ENCODE measurements at regions not wholly inside any gene's neighbourhood (a gene's known extent, or its start where the extent isn't known, plus 50 kb on each side); places are given as distances from the start of the nearest gene placed in this dataset.
"Not testable (repeated sequence)": the region's sequence is repeated elsewhere in the genome, so short reads cannot be mapped to it uniquely, and the experiment has no call there.

DNA sequence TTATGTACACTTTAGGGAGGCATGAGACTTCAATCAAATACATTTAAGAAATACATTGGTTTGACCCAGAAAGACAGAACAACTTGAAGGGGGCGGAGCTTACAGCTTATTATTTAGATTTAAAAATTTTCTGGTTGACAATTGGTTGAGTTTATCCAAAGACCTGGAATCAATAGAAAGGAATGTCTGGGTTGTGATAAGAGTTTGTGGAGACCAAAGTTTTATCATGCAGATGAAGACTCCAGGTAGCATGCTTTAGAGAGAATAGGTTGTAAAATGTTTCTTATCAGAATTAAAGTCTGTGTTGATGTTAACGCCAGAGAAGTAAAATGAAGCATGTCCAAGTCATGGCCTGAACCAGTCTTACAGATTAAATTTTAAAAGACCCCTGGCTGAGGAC is 757.8 kb upstream of the ADGRB3 start:
- no peak for DNase-seq
- in situ Hi-C loops (cut with MboI; ENCODE audit: low pct_unique_long_range_greater_than_20kb, low sequenced_read_pairs): no loop called here

DNA sequence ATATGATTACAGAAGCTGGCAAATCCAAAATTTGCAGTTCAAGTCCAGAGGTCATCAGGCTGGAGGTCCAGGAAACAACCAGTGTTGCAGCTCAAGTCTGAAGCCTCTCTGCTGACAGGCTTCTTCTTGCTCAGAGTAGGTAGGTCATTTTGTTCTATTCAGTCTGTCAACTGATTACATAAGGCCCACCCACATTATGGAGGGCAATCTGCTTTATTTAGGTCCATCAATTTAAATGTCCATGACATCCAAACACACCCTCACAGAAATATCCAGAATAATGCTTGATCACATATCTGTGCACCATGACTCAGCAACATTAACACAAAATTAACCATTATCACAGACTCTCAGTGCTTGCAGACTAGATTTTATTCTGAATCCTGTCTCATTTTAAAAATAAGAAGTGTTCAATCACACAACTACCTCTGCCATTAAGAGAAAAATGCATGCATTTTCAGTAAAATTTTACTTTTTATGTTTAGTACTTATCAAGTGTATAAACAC is 759.2 kb upstream of the ADGRB3 start:
- in situ Hi-C loops (cut with MboI; ENCODE audit: low pct_unique_long_range_greater_than_20kb, low sequenced_read_pairs): no loop called here
- no peak for DNase-seq

DNA sequence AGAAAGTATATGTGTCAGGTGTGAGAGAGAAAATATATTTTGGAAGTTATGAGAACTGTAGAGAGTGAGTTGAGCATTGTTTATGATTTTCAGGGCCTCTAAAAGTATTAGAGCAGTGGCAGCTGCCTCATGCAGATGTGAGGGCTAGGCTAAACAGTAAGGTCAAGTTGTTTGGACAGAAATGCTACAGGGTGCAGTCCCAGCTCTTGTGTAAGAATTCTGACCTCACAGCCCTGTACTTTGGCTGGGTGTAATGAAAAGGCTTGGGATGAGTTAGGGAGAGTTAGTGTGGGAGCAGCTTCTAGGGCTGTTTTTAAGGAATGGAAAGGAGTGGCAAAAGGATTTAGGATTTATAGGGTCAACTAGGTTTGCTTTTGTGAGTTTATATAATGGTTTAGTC is 764.8 kb upstream of the ADGRB3 start:
- DNase-seq: no peak
- in situ Hi-C loops (cut with MboI; ENCODE audit: low pct_unique_long_range_greater_than_20kb, low sequenced_read_pairs): no loop called here

DNA sequence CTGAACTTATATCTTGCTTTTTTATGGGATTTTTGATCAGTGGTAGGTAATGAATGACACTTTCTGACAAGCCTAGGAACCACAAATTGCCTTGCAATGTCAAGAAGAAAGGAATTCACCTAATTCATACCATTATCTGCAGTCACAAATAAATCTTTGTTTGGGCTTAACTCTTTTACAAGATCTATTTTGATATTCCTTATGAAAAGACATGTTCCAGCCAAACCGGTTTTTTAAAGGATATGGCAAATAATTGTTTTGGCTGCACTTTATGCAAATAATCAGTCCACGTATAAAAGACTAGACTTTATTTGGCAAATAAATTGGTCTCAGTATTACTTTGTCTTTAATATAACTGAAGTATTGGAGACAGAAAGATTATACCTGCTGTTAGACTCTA is 771.7 kb upstream of the ADGRB3 start:
- in situ Hi-C loops (cut with MboI; ENCODE audit: low pct_unique_long_range_greater_than_20kb, low sequenced_read_pairs): no loop called here
- no peak for DNase-seq

DNA sequence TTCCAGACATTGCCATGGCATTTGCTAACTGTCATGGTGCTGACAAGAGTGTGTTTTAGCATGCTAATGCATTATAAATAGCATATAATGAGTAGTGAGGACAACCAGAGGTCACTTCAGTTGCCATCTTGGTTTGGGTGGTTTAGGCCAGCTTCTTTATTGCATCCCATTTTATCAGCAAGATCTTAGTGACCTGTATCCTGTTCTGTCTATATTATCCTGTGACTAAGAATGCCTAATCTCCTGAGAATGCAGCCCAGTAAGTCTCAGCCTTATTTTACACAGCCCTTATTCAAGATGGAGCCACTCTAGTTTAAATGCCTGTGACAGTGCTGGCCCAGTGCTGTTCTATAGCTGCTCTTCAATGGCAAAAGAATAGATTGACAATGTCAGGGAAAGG is 781.0 kb upstream of the ADGRB3 start:
- DNase-seq: no peak
- in situ Hi-C loops (cut with MboI; ENCODE audit: low pct_unique_long_range_greater_than_20kb, low sequenced_read_pairs): no loop called here

DNA sequence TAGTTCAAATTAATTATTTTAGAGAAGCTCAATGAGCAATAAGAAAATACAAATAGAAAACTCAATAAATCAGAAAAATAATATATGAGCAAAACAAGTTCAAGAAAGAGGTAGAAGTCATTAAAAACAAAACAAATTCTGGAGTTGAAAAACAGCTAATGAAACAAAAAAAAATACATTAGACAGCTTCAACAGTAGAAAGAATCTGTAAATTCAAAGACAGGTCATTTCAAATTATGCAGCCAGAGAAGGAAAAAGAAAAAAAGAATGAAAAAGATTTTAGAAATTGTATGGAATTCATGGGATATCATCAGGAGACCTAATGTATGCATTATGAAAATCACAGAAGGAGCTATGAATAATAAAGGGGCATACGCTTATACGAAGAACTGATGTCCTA is 795.3 kb upstream of the ADGRB3 start:
- no peak for DNase-seq
- in situ Hi-C loops (cut with MboI; ENCODE audit: low pct_unique_long_range_greater_than_20kb, low sequenced_read_pairs): no loop called here

DNA sequence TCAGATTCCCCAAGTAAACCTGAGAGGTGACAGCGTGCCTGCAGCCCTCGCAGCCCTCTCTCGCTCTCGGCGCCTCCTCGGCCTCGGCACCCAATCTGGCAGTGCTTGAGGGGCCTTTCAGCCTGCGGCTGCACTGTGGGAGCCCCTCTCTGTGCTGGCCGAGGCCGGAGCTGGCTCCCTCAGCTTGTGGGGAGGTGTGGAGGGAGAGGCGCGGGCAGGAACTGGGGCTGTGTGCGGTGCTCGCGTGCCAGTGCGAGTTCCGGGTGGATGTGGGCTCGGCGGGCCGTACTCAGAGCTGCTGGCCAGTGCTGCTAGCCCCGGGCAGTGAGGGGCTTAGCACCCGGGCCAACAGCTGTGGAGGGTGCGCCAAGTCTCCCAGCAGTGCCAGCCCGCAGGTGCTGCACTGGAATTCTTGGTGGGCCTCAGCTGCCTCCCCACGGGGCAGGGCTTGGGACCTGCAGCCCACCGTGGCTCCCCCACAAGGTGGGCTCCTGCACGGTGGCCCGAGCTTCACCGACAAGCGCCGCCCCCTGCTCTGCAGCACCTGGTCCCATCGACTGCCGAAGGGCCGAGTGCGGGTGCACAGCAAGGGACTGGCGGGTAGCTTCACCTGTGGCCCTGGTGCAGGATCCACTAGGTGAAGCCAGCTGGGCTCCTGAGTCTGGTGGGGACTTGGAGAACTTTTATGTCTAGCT is 809.7 kb upstream of the ADGRB3 start:
- no peak for DNase-seq
- in situ Hi-C loops (cut with MboI; ENCODE audit: low pct_unique_long_range_greater_than_20kb, low sequenced_read_pairs): no loop called here

DNA sequence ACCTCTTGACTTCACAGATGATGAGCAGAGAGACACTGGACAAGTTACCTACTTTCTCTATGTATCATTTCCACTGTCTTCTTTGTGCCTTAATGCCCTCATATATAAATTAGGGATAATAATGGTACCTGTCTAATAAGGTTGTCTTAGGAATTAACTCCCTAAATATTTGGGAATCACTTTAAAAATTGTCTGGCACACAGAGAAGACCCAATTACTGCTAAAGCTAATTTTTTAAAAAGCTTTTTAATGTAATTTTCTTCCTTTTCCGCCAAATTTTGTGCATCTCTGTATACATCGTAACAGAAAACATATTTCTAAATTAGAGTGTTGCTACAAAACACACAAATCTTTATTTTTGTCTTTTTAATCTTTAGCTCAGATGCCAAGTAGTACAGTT is 816.8 kb upstream of the ADGRB3 start:
- in situ Hi-C loops (cut with MboI; ENCODE audit: low pct_unique_long_range_greater_than_20kb, low sequenced_read_pairs): no loop called here
- DNase-seq: no peak

DNA sequence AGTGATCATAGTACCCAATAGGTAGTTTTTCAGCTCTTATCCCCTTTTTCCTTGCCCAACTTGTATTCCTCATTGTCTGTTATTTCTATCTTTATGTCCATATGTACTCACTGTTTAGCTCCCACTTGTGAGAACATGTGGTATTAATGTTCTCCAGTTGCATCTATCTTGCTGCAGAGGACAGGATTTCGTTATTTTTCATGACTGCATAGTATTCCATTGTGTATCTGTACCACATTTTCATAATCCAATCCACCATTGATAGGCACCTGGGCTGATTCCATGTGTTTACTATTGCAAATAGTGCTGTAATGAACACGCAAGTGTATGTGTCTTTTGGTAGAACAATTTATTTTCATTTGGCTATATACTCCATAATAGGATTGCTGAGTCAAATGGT is 819.5 kb upstream of the ADGRB3 start:
- no peak for DNase-seq
- in situ Hi-C loops (cut with MboI; ENCODE audit: low pct_unique_long_range_greater_than_20kb, low sequenced_read_pairs): no loop called here

DNA sequence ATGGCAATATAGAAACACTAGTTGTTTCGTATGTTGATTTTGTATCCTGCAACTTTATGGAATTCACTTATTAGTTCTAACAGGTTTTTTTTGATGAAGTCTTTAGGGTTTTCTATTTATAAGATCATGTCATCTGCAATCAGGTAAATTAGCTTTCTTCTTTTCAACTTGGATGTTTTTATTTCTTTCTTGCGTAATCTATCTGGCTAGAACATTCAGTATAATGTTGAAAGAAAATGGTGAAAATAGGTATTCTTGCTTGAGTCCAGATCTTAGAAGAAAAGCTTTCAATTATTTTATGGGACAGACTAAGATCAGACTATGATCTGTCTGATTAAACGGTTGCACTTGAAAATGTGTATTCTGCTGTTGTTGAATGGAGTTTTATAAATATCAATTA is 820.8 kb upstream of the ADGRB3 start:
- in situ Hi-C loops (cut with MboI; ENCODE audit: low pct_unique_long_range_greater_than_20kb, low sequenced_read_pairs): no loop called here
- DNase-seq: no peak

DNA sequence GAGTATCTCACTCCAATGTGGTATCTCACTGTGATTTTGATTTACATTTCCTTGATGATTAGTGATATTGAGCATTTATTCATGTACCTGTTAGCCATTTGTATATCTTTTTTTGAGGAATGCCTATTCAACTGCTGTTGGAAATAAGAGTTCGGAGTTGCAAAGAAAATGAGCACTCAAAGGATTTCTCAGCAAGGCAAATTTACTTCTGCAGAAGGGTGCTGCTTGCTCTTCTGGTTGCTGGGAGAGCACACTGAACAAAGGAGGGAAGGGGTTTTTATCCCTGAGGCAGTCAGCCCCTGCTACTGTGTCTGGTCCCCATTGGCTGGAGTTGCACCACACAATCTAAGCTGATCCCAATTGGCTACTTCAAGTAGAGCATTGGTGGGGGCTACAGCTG is 822.4 kb upstream of the ADGRB3 start:
- in situ Hi-C loops (cut with MboI; ENCODE audit: low pct_unique_long_range_greater_than_20kb, low sequenced_read_pairs): no loop called here
- DNase-seq: no peak

DNA sequence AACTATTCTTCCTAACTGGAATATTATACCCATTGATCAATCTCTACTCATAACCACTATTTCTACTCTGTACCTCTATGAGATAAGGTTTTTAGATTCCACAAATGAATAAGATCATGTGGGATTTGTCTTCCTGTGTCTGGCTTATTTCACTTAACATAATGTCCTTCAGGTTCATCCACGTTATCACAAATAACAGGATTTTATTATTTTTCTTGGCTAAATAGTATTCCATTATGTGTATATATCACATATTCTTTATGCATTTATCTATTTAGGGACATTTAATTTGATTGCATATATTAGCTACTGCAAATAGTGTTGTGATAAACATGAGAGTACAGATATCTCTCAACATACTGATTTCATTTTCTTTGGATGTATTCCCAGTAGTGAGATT is 823.0 kb upstream of the ADGRB3 start:
- DNase-seq: no peak
- in situ Hi-C loops (cut with MboI; ENCODE audit: low pct_unique_long_range_greater_than_20kb, low sequenced_read_pairs): no loop called here

DNA sequence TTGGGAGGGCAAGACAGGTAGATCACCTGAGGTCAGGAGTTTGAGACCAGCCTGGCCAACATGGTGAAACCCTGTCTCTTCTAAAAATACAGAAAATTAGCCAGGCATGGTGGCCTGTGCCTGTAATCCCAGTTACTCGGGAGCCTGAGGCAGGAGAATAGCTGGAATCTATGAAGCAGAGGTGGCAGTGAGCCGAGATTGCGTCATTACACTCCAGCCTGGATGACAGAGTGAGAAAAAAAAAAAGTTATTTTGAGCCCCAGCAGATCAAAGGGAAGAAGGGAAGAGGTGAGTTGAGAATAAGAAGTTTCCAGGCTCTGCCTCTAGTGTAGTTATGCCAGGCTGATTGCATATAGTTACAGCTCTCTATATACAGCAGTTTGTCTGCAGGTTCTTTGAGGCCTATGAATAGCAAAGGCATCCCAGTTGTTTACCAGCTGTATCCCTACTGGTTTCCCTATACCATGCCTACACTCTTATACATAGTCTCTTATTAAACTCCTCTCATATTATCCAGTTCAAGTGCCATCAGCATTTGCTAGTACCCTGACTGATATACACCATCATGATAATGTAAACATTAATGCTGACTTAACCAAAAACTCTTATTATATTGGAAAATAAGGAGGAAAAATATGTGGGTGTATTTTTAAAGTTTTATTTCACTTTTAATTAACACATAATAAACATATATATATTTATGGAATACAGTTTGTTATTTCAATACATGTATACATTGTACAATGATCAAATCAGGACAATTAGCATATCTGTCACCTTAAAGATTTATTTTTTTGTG is 823.6 kb upstream of the ADGRB3 start:
- DNase-seq: no peak
- in situ Hi-C loops (cut with MboI; ENCODE audit: low pct_unique_long_range_greater_than_20kb, low sequenced_read_pairs): no loop called here

DNA sequence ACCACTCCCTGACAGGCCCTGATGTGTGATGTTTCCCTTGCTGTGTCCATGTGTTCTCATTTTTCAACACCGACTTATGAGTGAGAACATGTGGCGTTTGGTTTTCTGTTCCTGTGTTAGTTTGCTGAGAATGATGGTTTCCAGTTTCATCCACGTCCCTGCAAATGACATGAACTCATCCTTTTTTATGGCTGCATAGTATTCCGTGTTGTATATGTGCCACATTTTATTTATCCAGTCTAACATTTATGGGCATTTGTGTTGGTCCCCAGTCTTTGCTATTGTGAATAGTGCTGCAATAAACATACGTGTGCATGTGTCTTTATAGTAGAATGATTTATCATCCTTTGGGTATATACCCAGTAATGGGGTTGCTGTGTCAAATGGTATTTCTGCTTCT is 830.3 kb upstream of the ADGRB3 start:
- DNase-seq; in situ Hi-C loops (cut with MboI; ENCODE audit: low pct_unique_long_range_greater_than_20kb, low sequenced_read_pairs): not testable (repeated sequence)

DNA sequence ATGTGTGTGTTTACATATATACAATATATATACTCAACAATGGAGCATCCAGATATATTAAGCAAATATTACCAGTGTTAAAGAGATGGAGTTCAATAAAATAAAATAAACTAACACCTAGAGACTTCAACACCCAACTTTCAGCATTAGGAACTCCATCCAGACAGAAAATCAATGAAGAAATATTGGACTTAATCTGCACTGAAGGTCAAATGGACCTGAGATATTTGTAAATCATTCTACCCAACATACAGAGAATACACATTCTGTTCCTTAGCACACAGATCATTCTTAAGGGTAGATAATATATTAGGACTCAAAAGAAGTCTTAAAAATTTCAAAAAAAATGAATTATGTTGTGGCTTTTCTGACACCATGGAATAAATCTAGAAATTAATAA is 832.3 kb upstream of the ADGRB3 start:
- in situ Hi-C loops (cut with MboI; ENCODE audit: low pct_unique_long_range_greater_than_20kb, low sequenced_read_pairs): no loop called here
- peak; percentile 33 for DNase-seq

DNA sequence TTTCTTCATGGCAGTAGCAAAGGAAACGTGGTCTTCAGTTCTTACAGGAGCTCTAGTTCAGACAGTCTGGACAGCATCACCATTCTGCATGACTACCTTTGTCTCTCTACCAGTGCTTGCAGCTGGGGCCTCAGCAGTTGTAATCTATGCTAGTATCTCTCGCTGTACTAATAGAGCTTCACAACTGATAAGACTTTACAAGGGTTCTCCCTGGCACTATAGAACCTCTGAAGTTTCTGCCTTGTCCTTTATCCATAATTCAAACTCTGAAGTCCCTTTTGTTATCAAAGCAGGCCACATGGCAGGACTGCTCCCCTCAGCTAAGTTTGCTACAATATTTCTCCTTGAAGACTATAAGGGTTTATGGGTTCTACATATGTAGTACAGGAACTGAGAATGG is 842.1 kb upstream of the ADGRB3 start:
- in situ Hi-C loops (cut with MboI; ENCODE audit: low pct_unique_long_range_greater_than_20kb, low sequenced_read_pairs): no loop called here
- no peak for DNase-seq

DNA sequence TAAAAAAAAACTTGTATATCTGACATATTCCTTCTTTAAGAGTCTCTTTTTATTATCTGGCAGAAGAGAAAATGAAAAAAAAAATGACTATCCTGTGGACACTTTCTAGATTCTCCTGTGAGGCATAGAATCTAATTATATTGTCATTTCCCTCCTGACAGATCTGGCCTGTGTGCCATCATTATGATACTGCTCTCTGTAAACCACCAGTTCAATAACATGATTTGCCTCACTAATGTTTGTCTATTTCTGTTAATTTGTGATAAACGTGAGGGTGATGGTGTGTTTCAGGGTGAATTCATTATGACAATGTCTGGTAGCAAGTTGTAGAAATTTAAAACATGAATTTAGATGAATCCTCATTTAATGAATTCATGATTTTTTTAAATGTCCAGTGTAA is 844.5 kb upstream of the ADGRB3 start:
- no peak for DNase-seq
- in situ Hi-C loops (cut with MboI; ENCODE audit: low pct_unique_long_range_greater_than_20kb, low sequenced_read_pairs): no loop called here

DNA sequence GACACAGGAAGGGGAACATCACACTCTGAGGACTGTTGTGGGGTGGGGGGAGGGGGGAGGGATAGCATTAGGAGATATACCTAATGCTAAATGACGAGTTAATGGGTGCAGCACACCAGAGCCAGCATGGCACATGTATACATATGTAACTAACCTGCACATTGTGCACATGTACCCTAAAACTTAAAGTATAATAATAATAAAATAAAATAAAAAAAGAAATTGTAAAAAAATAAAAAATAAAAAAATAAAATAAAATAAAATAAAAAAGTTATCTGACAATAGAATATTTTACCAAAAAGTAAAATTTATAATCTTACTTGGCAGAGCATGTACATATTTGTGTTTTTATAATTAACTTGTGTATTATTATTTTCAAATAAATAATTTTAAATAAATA is 848.0 kb upstream of the ADGRB3 start:
- DNase-seq; in situ Hi-C loops (cut with MboI; ENCODE audit: low pct_unique_long_range_greater_than_20kb, low sequenced_read_pairs): not testable (repeated sequence)

DNA sequence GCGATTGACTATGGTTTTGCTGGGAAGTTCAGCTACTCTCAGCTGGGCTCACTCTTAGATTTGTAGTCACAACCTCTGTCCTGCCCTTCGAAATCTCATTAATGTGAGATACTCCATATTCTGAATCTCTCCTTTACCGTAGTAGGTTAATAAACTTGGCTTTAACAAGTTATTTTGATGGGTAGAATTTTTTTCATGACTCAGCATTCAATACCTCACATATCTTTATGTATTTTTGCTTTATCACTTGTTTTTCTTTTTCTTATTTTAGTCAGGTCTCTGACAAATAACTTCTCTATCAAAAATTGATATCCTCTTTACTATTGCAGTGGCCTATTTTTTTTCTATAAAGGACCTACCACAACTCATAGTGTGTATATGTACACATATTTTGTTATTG is 855.2 kb upstream of the ADGRB3 start:
- in situ Hi-C loops (cut with MboI; ENCODE audit: low pct_unique_long_range_greater_than_20kb, low sequenced_read_pairs): no loop called here

DNA sequence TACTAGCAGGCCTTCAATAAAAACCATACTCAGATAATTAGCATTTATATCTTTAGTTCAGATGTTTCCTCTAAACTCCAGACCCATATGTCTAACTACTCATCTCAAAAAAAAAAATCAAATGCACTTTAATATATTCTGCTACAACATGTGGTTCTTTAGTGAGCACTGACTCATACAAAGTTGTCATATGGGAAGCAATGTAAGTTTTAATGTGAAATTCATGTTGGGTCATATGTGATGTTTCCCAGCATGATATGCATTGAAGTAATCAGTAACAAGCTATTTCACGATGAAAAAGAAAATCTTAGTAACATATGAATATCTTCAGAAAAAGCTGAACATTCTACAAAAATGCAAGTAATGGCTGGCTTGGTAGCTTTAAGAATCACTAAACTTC is 859.7 kb upstream of the ADGRB3 start:
- DNase-seq: no peak
- in situ Hi-C loops (cut with MboI; ENCODE audit: low pct_unique_long_range_greater_than_20kb, low sequenced_read_pairs): no loop called here

More for the DNA sequence above, 855.2 kb upstream of the ADGRB3 start:
- no peak for DNase-seq

DNA sequence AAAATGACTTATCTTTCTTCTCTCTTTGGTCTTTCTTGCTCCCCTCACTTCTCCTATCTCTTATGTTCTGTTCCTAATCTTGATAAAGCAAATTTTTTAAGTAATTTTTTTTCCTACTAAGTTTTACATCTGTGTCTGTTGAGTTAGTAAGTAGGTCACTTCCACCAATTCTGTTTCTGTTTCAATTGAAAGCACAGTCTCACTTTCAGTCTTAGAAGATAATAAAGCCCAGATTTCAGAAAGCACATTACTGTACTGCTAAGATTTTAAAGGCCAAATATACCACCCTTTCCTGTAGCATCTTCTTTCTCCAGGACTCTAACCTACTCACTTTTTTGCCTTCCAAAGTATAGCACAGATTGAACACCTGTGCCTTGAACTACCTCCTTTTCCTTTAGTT is 866.1 kb upstream of the ADGRB3 start:
- in situ Hi-C loops (cut with MboI; ENCODE audit: low pct_unique_long_range_greater_than_20kb, low sequenced_read_pairs): no loop called here
- DNase-seq: no peak
